GM10248 (cell line): ENCODE measurements at regions not wholly inside any gene's neighbourhood (a gene's known extent, or its start where the extent isn't known, plus 50 kb on each side); places are given as distances from the start of the nearest gene placed in this dataset.

Source experiments
- CTCF ChIA-PET: fragments of 300-600 bp; sonication (Branson Sonifier 250); formaldehyde crosslinking; extraction: SDS; loops from one replicate; lab custom pipeline; 2021; ENCODE audit warnings: antibody characterized with exemption; lab: Yijun Ruan, JAX
- POLR2A ChIA-PET: fragments of 350-650 bp; sonication (Branson Sonifier 250); formaldehyde crosslinking; extraction: SDS; loops from one replicate; lab custom pipeline; 2020; ENCODE audit warnings: antibody characterized with exemption; lab: Yijun Ruan, JAX
- DNase-seq: peaks from one replicate; pipeline ENCODE4 v3.0.0; 2012; ENCODE audit errors: extremely low spot score
- TF ChIP-seq, protein P1 (sequence below): IDR thresholded peaks from 2 replicates; pipeline ENCODE4 v1.5.1; 2012; ENCODE audit warnings: mild to moderate bottlenecking, low read depth; ENCODE audit errors: extremely low read depth, missing control alignments, control extremely low read depth

GRCh38 chrX:117517994-117518393 lies 598.6 kb downstream of the KLHL13 start:
- CTCF ChIA-PET: no interaction called here
- POLR2A ChIA-PET: no interaction called here
- TF ChIP-seq, protein P1, sequence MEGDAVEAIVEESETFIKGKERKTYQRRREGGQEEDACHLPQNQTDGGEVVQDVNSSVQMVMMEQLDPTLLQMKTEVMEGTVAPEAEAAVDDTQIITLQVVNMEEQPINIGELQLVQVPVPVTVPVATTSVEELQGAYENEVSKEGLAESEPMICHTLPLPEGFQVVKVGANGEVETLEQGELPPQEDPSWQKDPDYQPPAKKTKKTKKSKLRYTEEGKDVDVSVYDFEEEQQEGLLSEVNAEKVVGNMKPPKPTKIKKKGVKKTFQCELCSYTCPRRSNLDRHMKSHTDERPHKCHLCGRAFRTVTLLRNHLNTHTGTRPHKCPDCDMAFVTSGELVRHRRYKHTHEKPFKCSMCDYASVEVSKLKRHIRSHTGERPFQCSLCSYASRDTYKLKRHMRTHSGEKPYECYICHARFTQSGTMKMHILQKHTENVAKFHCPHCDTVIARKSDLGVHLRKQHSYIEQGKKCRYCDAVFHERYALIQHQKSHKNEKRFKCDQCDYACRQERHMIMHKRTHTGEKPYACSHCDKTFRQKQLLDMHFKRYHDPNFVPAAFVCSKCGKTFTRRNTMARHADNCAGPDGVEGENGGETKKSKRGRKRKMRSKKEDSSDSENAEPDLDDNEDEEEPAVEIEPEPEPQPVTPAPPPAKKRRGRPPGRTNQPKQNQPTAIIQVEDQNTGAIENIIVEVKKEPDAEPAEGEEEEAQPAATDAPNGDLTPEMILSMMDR: no peak
- no peak for DNase-seq

GRCh38 chrX:117511379-117511778 lies 605.2 kb downstream of the KLHL13 start:
- POLR2A ChIA-PET: no interaction called here
- no peak for DNase-seq
- TF ChIP-seq, protein P1: no peak
- CTCF ChIA-PET: no interaction called here

DNA sequence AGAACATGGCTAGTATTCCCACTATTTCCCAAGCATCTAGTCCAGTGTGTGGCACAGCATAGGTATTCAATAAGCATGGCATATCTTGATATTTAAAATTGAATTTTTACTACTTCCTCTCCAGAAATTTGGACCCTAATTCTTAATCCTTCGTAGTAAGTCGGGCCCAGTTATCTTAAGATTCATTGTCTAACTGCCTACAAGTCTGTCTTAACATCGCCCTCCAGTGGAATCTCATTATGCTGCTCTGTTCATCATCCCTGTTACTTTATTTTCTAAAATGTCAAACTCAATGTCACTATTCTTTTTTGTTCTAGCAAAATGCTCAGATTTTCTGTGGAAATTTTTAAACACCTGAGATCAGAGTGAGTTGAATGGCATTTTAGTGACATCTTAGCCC lies 606.2 kb downstream of the KLHL13 start:
- CTCF ChIA-PET: no interaction called here
- TF ChIP-seq, protein P1: no peak
- POLR2A ChIA-PET: no interaction called here
- DNase-seq: no peak

DNA sequence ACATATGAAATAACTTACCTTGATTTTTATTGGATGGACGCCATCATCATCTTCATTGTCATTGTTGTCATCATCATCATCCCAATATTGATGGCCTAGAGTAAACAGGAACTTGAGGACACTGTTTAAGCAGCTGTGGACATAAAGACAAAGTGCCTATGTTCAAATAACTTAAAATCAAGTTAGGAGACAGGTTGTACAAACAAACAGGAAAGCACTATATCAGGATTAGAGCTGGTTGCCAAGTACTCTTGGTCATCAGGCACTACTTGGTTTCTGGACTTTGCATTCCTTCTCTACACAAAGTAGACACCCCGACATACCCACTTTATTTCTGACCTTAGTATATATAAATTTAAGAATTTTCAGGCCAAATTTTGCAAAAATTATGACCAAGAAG lies 608.6 kb downstream of the KLHL13 start:
- no peak for DNase-seq
- ChIA-PET POLR2A (no interaction called here), CTCF (no interaction called here)
- TF ChIP-seq, protein P1: no peak

- TF ChIP-seq, protein P1: no peak
- no peak for DNase-seq
- ChIA-PET CTCF (no interaction called here), POLR2A (no interaction called here)
Measured at GRCh38 chrX:117487421-117487820, 629.2 kb downstream of the KLHL13 start.

DNA sequence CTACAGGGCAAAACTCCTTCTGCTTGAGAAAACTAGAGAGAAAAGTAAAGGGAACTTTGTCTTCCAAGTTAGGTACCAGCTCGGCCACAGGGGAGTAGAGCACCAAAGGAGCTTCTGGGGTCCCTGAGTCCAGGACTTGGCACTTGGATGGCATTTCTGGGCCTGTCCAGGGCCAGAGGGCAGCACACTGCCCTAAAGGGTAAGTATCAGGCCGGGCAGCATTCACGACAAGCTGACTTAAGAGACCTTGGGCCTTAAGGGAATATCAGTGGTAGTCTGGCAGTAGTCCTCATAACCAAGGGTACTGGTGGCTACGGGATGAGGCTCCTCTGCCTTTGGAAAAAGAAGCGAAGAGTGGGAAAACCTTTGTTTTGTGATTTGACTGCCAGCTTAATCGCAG lies 632.7 kb downstream of the KLHL13 start:
- no peak for DNase-seq
- POLR2A ChIA-PET: no interaction called here
- CTCF ChIA-PET: no interaction called here
- TF ChIP-seq, protein P1: no peak

GRCh38 chrX:117458243-117458968 lies 658.2 kb downstream of the KLHL13 start:
- no peak for DNase-seq
- TF ChIP-seq, protein P1: no peak
- POLR2A ChIA-PET: no interaction called here
- CTCF ChIA-PET: no interaction called here
